Panc1 (cell line): ENCODE measurements at regions not wholly inside any gene's neighbourhood (a gene's known extent, or its start where the extent isn't known, plus 50 kb on each side); places are given as distances from the start of the nearest gene placed in this dataset.

Source experiments
- ATAC-seq: fragments of 200-7000 bp; cut with Tn5 transposase; 2 replicates; pipeline ENCODE4 v1.9.1; 2020; ENCODE audit warnings: mild to moderate bottlenecking, moderate library complexity
- BruUV-seq: library from RNA; stranded (reverse); fragments of 400-500 nt; replicated peaks from 2 replicates; lab custom pipeline; 2021; lab: Mats Ljungman, UMichigan
- CTCF ChIA-PET: fragments of 300-600 bp; sonication (Branson Sonifier 250); formaldehyde crosslinking; loops from one replicate; lab custom pipeline; 2022; ENCODE audit warnings: antibody characterized with exemption; lab: Charles Lee
- POLR2A ChIA-PET: fragments of 300-600 bp; sonication (Branson Sonifier 250); formaldehyde crosslinking; loops from one replicate; lab custom pipeline; 2022; ENCODE audit warnings: antibody characterized with exemption; lab: Charles Lee
- DNase-seq: peaks from one replicate; pipeline ENCODE4 v3.0.0-alpha.2; 2010; ENCODE audit warnings: low read depth, low spot score
- H3K27ac ChIP-seq: 2 replicates; pipeline ENCODE4 v1.5.1; 2011; ENCODE audit warnings: mild to moderate bottlenecking, low read length, inconsistent platforms
- H3K27me3 ChIP-seq: fragments of 200-500 bp; sonication (Bioruptor generic); 2 replicates; pipeline ENCODE4 v1.6.0; 2014; ENCODE audit warnings: low read length, inconsistent platforms; ENCODE audit not compliant: control insufficient read depth, insufficient read depth
- H3K36me3 ChIP-seq: fragments of 200-500 bp; sonication (Bioruptor generic); 2 replicates; pipeline ENCODE4 v1.5.1; 2014; ENCODE audit warnings: inconsistent platforms, mild to moderate bottlenecking, low read length, moderate library complexity; ENCODE audit not compliant: control insufficient read depth, insufficient read depth
- H3K4me1 ChIP-seq: 2 replicates; pipeline ENCODE4 v1.5.1; 2011; ENCODE audit warnings: inconsistent platforms, mild to moderate bottlenecking, low read length, moderate library complexity; ENCODE audit not compliant: control insufficient read depth, insufficient read depth
- H3K4me3 ChIP-seq, 2 experiments: 2 replicates each; pipeline ENCODE4 v1.5.1; 2011 to 2012; ENCODE audit warnings: low read depth in 2 of 2, low read length in 2 of 2, mild to moderate bottlenecking in 2 of 2, inconsistent platforms in 1 of 2, moderate library complexity in 1 of 2
- H3K9me3 ChIP-seq: fragments of 200-500 bp; sonication (Bioruptor generic); 2 replicates; pipeline ENCODE4 v1.5.1; 2014; ENCODE audit warnings: low read depth, mild to moderate bottlenecking, inconsistent platforms, low read length, moderate library complexity; ENCODE audit not compliant: control insufficient read depth, insufficient read depth
- POLR2AphosphoS5 ChIP-seq: IDR thresholded peaks from 2 replicates; pipeline ENCODE4 v1.6.1; 2012; ENCODE audit warnings: mild to moderate bottlenecking, low read depth, low read length, moderate library complexity
- SIN3A ChIP-seq: IDR thresholded peaks from 2 replicates; pipeline ENCODE4 v1.6.1; 2012; ENCODE audit warnings: low read depth, mild to moderate bottlenecking, low read length, moderate library complexity, borderline replicate concordance; ENCODE audit not compliant: insufficient read depth
- TCF7L2 ChIP-seq: IDR thresholded peaks from 2 replicates; pipeline ENCODE4 v1.6.1; 2011; ENCODE audit warnings: mild to moderate bottlenecking, low read depth, low read length, inconsistent platforms
- in situ Hi-C: cut with HindIII; loops from 2 replicates; pipeline ENCODE4 v1.10.0; 2016; ENCODE audit warnings: low sequenced_read_pairs, low pct_unique_long_range_greater_than_20kb
- intact Hi-C: fragments of 100-400 bp; cut with micrococcal nuclease; formaldehyde crosslinking; loops from one replicate; pipeline ENCODE4 v1.10.0; 2022; ENCODE audit not compliant: unreplicated experiment
- TF ChIP-seq, protein P1 (sequence below): fragments of 450-650 bp; IDR thresholded peaks from 2 replicates; pipeline ENCODE4 v1.5.1; 2017; ENCODE audit warnings: mild to moderate bottlenecking
- TF ChIP-seq, protein P2 (sequence below), 2 experiments: IDR thresholded peaks; 2 replicates each; pipeline ENCODE4 v1.6.1; 2011 to 2012; ENCODE audit warnings: low read depth in 2 of 2, control low read depth in 1 of 2, low read length in 1 of 2, mild to moderate bottlenecking in 1 of 2, moderate library complexity in 1 of 2; ENCODE audit not compliant: insufficient read depth in 1 of 2

DNA sequence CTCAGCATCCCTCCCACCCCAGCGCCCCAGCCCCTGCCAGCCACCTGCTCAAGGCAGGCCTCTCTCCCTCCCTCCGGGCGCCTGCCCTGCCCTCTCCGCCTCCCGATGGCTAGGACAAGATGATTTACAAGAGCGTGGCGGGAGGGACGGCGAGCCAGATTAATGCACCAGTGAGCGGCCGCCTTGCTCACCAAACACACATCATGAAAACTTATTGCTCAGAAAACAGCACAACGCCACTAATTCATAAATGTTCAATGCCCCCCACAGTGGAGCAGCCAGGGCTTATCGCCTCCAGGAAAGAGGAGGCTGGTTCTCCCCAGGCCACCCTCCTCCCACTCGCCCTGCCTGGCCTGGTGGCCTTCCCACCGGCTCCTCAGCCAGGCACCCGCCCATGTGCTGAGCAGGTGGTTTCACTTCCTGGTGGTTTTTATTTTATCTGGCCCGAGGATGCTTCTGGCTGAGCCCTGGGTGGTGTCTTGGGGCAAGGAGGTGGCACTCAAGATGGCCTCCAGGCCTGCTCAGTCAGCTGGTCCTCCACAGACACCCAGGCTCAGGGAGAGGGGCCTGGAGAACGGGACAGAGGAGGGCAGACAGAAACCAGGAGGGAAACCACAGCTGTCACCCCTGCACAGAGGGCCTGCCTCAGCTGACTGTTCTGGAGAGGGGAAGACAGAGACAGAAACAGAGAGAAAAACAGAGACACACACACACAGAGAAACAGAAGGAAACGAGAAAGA lies 284.9 kb downstream of the UACA start:
- no peak for DNase-seq
- no peak for ATAC-seq
- Histone ChIP-seq H3K4me3 (no peak overlapping the region), H3K27me3 (no peaks in the 10 kb centered on the region), H3K36me3 (no peaks in the 10 kb centered on the region), H3K27ac (peak overlapping the region; percentile 72), H3K9me3 (no peaks in the 10 kb centered on the region), H3K4me1 (peaks cover 29% of the 10 kb centered on the region)
- no peak for TF ChIP-seq TCF7L2
- TF ChIP-seq, protein P1, sequence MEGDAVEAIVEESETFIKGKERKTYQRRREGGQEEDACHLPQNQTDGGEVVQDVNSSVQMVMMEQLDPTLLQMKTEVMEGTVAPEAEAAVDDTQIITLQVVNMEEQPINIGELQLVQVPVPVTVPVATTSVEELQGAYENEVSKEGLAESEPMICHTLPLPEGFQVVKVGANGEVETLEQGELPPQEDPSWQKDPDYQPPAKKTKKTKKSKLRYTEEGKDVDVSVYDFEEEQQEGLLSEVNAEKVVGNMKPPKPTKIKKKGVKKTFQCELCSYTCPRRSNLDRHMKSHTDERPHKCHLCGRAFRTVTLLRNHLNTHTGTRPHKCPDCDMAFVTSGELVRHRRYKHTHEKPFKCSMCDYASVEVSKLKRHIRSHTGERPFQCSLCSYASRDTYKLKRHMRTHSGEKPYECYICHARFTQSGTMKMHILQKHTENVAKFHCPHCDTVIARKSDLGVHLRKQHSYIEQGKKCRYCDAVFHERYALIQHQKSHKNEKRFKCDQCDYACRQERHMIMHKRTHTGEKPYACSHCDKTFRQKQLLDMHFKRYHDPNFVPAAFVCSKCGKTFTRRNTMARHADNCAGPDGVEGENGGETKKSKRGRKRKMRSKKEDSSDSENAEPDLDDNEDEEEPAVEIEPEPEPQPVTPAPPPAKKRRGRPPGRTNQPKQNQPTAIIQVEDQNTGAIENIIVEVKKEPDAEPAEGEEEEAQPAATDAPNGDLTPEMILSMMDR = no peak
- no peak for TF ChIP-seq SIN3A
- TF ChIP-seq, protein P2, sequence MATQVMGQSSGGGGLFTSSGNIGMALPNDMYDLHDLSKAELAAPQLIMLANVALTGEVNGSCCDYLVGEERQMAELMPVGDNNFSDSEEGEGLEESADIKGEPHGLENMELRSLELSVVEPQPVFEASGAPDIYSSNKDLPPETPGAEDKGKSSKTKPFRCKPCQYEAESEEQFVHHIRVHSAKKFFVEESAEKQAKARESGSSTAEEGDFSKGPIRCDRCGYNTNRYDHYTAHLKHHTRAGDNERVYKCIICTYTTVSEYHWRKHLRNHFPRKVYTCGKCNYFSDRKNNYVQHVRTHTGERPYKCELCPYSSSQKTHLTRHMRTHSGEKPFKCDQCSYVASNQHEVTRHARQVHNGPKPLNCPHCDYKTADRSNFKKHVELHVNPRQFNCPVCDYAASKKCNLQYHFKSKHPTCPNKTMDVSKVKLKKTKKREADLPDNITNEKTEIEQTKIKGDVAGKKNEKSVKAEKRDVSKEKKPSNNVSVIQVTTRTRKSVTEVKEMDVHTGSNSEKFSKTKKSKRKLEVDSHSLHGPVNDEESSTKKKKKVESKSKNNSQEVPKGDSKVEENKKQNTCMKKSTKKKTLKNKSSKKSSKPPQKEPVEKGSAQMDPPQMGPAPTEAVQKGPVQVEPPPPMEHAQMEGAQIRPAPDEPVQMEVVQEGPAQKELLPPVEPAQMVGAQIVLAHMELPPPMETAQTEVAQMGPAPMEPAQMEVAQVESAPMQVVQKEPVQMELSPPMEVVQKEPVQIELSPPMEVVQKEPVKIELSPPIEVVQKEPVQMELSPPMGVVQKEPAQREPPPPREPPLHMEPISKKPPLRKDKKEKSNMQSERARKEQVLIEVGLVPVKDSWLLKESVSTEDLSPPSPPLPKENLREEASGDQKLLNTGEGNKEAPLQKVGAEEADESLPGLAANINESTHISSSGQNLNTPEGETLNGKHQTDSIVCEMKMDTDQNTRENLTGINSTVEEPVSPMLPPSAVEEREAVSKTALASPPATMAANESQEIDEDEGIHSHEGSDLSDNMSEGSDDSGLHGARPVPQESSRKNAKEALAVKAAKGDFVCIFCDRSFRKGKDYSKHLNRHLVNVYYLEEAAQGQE (IDR thresholded peaks at IDR 0.05; ENCODE audit: insufficient read depth in 1 of 2, low read depth in 2 of 2, low read length in 1 of 2) = no peak
- TF ChIP-seq POLR2AphosphoS5 = no peak
- intact Hi-C loops (no loop called here), in situ Hi-C loops (no loop called here)
- BruUV-seq = no TSS peak
- CTCF ChIA-PET = no interaction called here
- POLR2A ChIA-PET = interaction anchor here (1.1 kb wide), 1 partner anchor 26 kb away, joined by 5 read pairs; no protein-coding TSS in a partner anchor

DNA sequence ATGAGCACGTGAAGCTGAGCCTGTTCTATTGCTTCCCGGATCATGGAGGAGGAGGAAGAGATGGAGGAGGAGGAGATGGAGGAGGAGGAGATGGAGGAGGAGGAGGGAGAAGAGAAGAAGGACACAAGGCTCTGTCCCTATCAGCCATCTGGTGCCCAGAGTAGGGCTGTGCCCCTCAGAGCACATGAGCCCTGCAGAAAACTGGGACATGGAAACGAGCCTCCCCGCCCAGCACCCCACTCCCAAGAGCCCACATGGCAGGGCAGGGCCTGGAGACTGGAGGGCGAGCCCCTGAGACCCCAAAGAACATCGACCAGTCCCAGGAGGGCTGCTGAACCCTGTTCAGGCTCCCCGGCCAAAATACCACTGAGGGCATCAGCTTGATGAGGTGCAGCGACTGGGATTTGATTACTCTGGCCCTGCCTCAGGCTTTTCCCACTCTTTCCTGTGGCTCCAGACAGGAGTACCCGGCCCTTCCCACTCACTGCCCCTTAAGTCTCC lies 285.6 kb downstream of the UACA start:
- no TSS peak for BruUV-seq
- CTCF ChIA-PET = no interaction called here
- H3K27me3 ChIP-seq = no peaks in the 10 kb centered on the region

More for the DNA sequence above, 285.6 kb downstream of the UACA start:
- ATAC-seq (no peak), DNase-seq (no peak)
- in situ Hi-C loops = no loop called here
- POLR2A ChIA-PET = no interaction called here
- intact Hi-C loops = no loop called here
- Histone ChIP-seq H3K27ac (peak overlapping the region; percentile 99), H3K36me3 (no peaks in the 10 kb centered on the region), H3K4me1 (peaks cover 32% of the 10 kb centered on the region), H3K9me3 (no peaks in the 10 kb centered on the region), H3K4me3 (no peak overlapping the region)
- TF ChIP-seq SIN3A (no peak), POLR2AphosphoS5 (no peak), TCF7L2 (no peak)
- TF ChIP-seq, protein P2 (IDR thresholded peaks at IDR 0.05; ENCODE audit: insufficient read depth in 1 of 2, low read depth in 2 of 2, low read length in 1 of 2) = no peak
- TF ChIP-seq, protein P1 = no peak
